Thyroid gland (tissue), 4 donors: ENCODE measurements at regions not wholly inside any gene's neighbourhood (a gene's known extent, or its start where the extent isn't known, plus 50 kb on each side); places are given as distances from the start of the nearest gene placed in this dataset.

Experiments
- POLR2A ChIP-seq, 2 donors: fragments of 450-650 bp; IDR thresholded peaks; one replicate each; pipeline ENCODE4 v1.6.1; 2017; ENCODE audit warnings: antibody characterized with exemption in 2 of 2, mild to moderate bottlenecking in 2 of 2, moderate library complexity in 1 of 2
- TF ChIP-seq, protein P1 (sequence below), 6 experiments: fragments of 200-600 bp in 3 of 6; fragments of 450-650 bp in 3 of 6; sonication (generic) in 3 of 6; IDR thresholded peaks; one replicate each; pipeline ENCODE4 v1.5.1; 2016 to 2019; ENCODE audit warnings: antibody characterized with exemption in 6 of 6, mild to moderate bottlenecking in 2 of 6, inconsistent platforms in 1 of 6, moderate library complexity in 1 of 6

DNA sequence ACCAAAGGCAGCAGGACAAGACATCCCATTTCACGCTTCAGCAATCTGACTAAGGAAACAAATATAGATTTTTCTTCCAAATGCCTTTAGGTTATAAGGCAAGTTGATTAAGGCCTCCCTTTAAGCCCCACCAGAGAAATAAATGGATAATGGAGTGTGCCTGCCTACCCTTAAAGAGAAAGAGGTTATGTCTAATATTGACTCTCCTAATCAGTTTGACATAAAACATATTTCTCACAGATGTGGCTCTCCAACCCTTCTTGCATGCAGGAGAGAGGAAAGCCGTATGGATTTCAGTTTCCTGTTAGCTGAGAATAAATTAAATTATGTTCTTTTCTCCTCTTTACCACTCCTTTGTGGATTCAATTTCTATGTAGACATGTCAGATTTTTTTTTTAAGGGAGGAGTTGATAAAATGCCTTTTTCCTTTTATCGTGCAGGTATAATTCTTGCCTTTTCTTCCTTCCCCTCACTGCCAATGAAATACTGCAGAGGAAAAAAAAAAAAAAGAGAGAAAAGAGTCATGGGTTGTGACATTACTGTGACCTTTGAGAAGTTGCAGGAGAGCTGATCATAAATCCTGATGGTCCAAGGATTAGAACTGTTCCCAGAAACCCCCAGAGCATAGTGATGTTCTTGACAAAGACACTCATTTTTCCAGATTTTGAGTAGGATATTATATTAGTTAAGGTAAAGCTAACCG lies 355.3 kb upstream of the SLCO3A1 start:
- TF ChIP-seq, protein P1, sequence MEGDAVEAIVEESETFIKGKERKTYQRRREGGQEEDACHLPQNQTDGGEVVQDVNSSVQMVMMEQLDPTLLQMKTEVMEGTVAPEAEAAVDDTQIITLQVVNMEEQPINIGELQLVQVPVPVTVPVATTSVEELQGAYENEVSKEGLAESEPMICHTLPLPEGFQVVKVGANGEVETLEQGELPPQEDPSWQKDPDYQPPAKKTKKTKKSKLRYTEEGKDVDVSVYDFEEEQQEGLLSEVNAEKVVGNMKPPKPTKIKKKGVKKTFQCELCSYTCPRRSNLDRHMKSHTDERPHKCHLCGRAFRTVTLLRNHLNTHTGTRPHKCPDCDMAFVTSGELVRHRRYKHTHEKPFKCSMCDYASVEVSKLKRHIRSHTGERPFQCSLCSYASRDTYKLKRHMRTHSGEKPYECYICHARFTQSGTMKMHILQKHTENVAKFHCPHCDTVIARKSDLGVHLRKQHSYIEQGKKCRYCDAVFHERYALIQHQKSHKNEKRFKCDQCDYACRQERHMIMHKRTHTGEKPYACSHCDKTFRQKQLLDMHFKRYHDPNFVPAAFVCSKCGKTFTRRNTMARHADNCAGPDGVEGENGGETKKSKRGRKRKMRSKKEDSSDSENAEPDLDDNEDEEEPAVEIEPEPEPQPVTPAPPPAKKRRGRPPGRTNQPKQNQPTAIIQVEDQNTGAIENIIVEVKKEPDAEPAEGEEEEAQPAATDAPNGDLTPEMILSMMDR (IDR thresholded peaks at IDR 0.05): no peak
- no peak for TF ChIP-seq POLR2A (IDR thresholded peaks at IDR 0.05)
